ENCODE measurements at regions not wholly inside any gene's neighbourhood (a gene's known extent, or its start where the extent isn't known, plus 50 kb on each side); places are given as distances from the start of the nearest gene placed in this dataset.

GRCh38 chr17:62882284-62882683 is 74.2 kb upstream of the MARCHF10 start:
- DNase-seq (ENCODE audit: low read depth), result no peak

- no peak for DNase-seq (ENCODE audit: low read depth)
Observed at GRCh38 chr17:62880120-62880519, 72.0 kb upstream of the MARCHF10 start.

- DNase-seq (ENCODE audit: low read depth), result peak; percentile 53
Observed at GRCh38 chr17:62876673-62877405, 68.7 kb upstream of the MARCHF10 start.

GRCh38 chr17:62876063-62876462 is 67.9 kb upstream of the MARCHF10 start:
- DNase-seq (ENCODE audit: low read depth), result peak; percentile 22

GRCh38 chr17:62875296-62875695 is 67.2 kb upstream of the MARCHF10 start:
- no peak for DNase-seq (ENCODE audit: low read depth)

- no peak for DNase-seq (ENCODE audit: low read depth)
Observed at GRCh38 chr17:62871291-62871690, 63.2 kb upstream of the MARCHF10 start.

GRCh38 chr17:62870552-62870971 is 62.4 kb upstream of the MARCHF10 start:
- DNase-seq (ENCODE audit: low read depth), result no peak

GRCh38 chr17:62870030-62870541 is 62.0 kb upstream of the MARCHF10 start:
- DNase-seq (ENCODE audit: low read depth), result peak; percentile 91

- no peak for DNase-seq (ENCODE audit: low read depth)
Observed at GRCh38 chr17:62868723-62869122, 60.6 kb upstream of the MARCHF10 start.

- DNase-seq (ENCODE audit: low read depth), result no peak
Observed at GRCh38 chr17:62868008-62868407, 59.9 kb upstream of the MARCHF10 start.

GRCh38 chr17:62867303-62867702 is 59.2 kb upstream of the MARCHF10 start:
- no peak for DNase-seq (ENCODE audit: low read depth)

- no peak for DNase-seq (ENCODE audit: low read depth)
Observed at GRCh38 chr17:62866471-62866870, 58.4 kb upstream of the MARCHF10 start.

GRCh38 chr17:62865586-62865985 is 57.5 kb upstream of the MARCHF10 start:
- no peak for DNase-seq (ENCODE audit: low read depth)

GRCh38 chr17:62862251-62862650 is 54.1 kb upstream of the MARCHF10 start:
- peak; percentile 13 for DNase-seq (ENCODE audit: low read depth)

GRCh38 chr17:62860962-62861873 is 53.1 kb upstream of the MARCHF10 start:
- DNase-seq (ENCODE audit: low read depth), result no peak

GRCh38 chr17:62859146-62859545 is 51.0 kb upstream of the MARCHF10 start:
- peak; percentile 60 for DNase-seq (ENCODE audit: low read depth)

Measured in ELR (cell line).